OCI-LY7 (cell line): ENCODE measurements at regions not wholly inside any gene's neighbourhood (a gene's known extent, or its start where the extent isn't known, plus 50 kb on each side); places are given as distances from the start of the nearest gene placed in this dataset.
A peak's percentile ranks its signal among the peaks of the same experiment; 100 is the strongest.

ENCODE experiments used
- BruUV-seq: library from RNA; stranded (reverse); fragments of 400-500 nt; replicated peaks from 2 replicates; lab custom pipeline; 2021; lab: Mats Ljungman, UMichigan
- CTCF ChIA-PET: fragments of 300-600 bp; sonication (Branson Sonifier 250); formaldehyde crosslinking; loops from one replicate; lab custom pipeline; 2022; ENCODE audit warnings: antibody characterized with exemption; ENCODE audit not compliant: unreplicated experiment; lab: Charles Lee
- POLR2A ChIA-PET: fragments of 300-600 bp; sonication (Branson Sonifier 250); formaldehyde crosslinking; loops from one replicate; lab custom pipeline; 2022; ENCODE audit warnings: antibody characterized with exemption; lab: Charles Lee
- DNase-seq: peaks from one replicate; pipeline ENCODE4 v3.0.0-alpha.2; 2015; ENCODE audit warnings: low spot score
- H2AFZ ChIP-seq: fragments of 200-600 bp; sonication (generic), shearing (Covaris generic); 2 replicates; pipeline ENCODE4 v1.6.1; 2014; ENCODE audit warnings: mild to moderate bottlenecking, antibody characterized with exemption, low read length, moderate library complexity
- H3K27ac ChIP-seq: fragments of 200-600 bp; sonication (generic); 2 replicates; pipeline ENCODE4 v1.5.1; 2014; ENCODE audit warnings: mixed run types, low read depth, mild to moderate bottlenecking, moderate library complexity, low read length, inconsistent platforms; ENCODE audit not compliant: poor library complexity, severe bottlenecking
- H3K36me3 ChIP-seq: fragments of 200-600 bp; sonication (generic); 2 replicates; pipeline ENCODE4 v1.6.1; 2014; ENCODE audit warnings: mild to moderate bottlenecking, antibody characterized with exemption, low read length, moderate library complexity, mixed read lengths; ENCODE audit not compliant: insufficient read depth
- H3K4me1 ChIP-seq: fragments of 200-600 bp; sonication (generic); 2 replicates; pipeline ENCODE4 v1.5.1; 2014; ENCODE audit warnings: mild to moderate bottlenecking, low read length; ENCODE audit not compliant: insufficient read depth, poor library complexity, severe bottlenecking
- H3K4me2 ChIP-seq: fragments of 200-600 bp; sonication (generic); 2 replicates; pipeline ENCODE4 v1.6.1; 2014; ENCODE audit warnings: mild to moderate bottlenecking, low read length
- H3K4me3 ChIP-seq: fragments of 200-600 bp; sonication (generic); 2 replicates; pipeline ENCODE4 v1.5.1; 2014; ENCODE audit warnings: mild to moderate bottlenecking, low read depth, low read length; ENCODE audit not compliant: poor library complexity, severe bottlenecking
- H3K79me2 ChIP-seq: fragments of 200-600 bp; sonication (generic); 2 replicates; pipeline ENCODE4 v1.6.1; 2016; ENCODE audit warnings: low read depth, mild to moderate bottlenecking, low read length, moderate library complexity, mixed read lengths; ENCODE audit not compliant: insufficient read depth
- H3K9me2 ChIP-seq: fragments of 200-600 bp; sonication (generic); 2 replicates; pipeline ENCODE4 v1.6.1; 2016; ENCODE audit warnings: mild to moderate bottlenecking, low read length, mixed read lengths; ENCODE audit not compliant: insufficient read depth
- H3K9me3 ChIP-seq: fragments of 200-600 bp; sonication (generic); 2 replicates; pipeline ENCODE4 v1.6.1; 2014; ENCODE audit warnings: mild to moderate bottlenecking, mixed run types, low read length, mixed read lengths
- H4K20me1 ChIP-seq: fragments of 200-600 bp; sonication (generic); 2 replicates; pipeline ENCODE4 v1.6.1; 2014; ENCODE audit warnings: mild to moderate bottlenecking, antibody characterized with exemption, low read length, moderate library complexity, mixed read lengths; ENCODE audit not compliant: insufficient read depth
- CTCF ChIP-seq: fragments of 200-600 bp; sonication (generic); conservative IDR thresholded peaks from 2 replicates; pipeline ENCODE4 v1.5.1; 2014; ENCODE audit warnings: mild to moderate bottlenecking, antibody characterized with exemption, low read length, moderate library complexity, mixed read lengths
- EZH2phosphoT487 ChIP-seq: fragments of 200-600 bp; sonication (generic); IDR thresholded peaks from 2 replicates; pipeline ENCODE4 v1.6.1; 2018; ENCODE audit warnings: low read depth, borderline replicate concordance, mild to moderate bottlenecking, mixed run types, antibody characterized with exemption, low read length, moderate library complexity, mixed read lengths
- intact Hi-C: fragments of 100-400 bp; cut with micrococcal nuclease; formaldehyde crosslinking; loops from one replicate; pipeline ENCODE4 v1.10.0; 2022; ENCODE audit not compliant: unreplicated experiment

- POLR2A ChIA-PET = interaction anchor here (0.6 to 1.0 kb wide), 2 partner anchors 17 to 123 kb away, joined by 3 read pairs; no protein-coding TSS in a partner anchor
- BruUV-seq = no TSS peak
- intact Hi-C loops = no loop called here
Measured at GRCh38 chr4:93994175-93994994, 165.8 kb downstream of the ATOH1 start.

GRCh38 chr4:93996895-93997294 lies 168.3 kb downstream of the ATOH1 start:
- H3K9me3 ChIP-seq = no peaks in the 10 kb centered on the region

More at GRCh38 chr4:93994175-93994994, 165.8 kb downstream of the ATOH1 start:
- TF ChIP-seq CTCF = no peak
- TF ChIP-seq EZH2phosphoT487 = no peak
- Histone ChIP-seq H3K79me2 (no peaks in the 10 kb centered on the region), H3K9me2 (no peaks in the 10 kb centered on the region), H3K27ac (no peak overlapping the region), H3K4me2 (peak overlapping the region; percentile 26; the same call in 1 of the 2 replicates), H4K20me1 (no peaks in the 10 kb centered on the region), H3K36me3 (no peaks in the 10 kb centered on the region), H3K4me3 (no peak overlapping the region), H3K4me1 (no peaks in the 10 kb centered on the region), H2AFZ (no peak overlapping the region; the same call in 1 of the 2 replicates), H3K9me3 (no peaks in the 10 kb centered on the region)
- CTCF ChIA-PET = no interaction called here
- DNase-seq = no peak

More at GRCh38 chr4:93996895-93997294, 168.3 kb downstream of the ATOH1 start:
- ChIA-PET CTCF (no interaction called here), POLR2A (no interaction called here)
- Histone ChIP-seq H3K36me3 (no peaks in the 10 kb centered on the region), H3K9me2 (no peaks in the 10 kb centered on the region), H4K20me1 (no peaks in the 10 kb centered on the region), H2AFZ (no peak overlapping the region), H3K79me2 (no peaks in the 10 kb centered on the region), H3K4me3 (no peak overlapping the region), H3K4me2 (no peak overlapping the region), H3K27ac (no peak overlapping the region), H3K4me1 (no peaks in the 10 kb centered on the region)
- intact Hi-C loops = no loop called here
- no peak for DNase-seq
- no TSS peak for BruUV-seq
- TF ChIP-seq CTCF (no peak), EZH2phosphoT487 (no peak)
